ENCODE measurements at regions not wholly inside any gene's neighbourhood (a gene's known extent, or its start where the extent isn't known, plus 50 kb on each side); places are given as distances from the start of the nearest gene placed in this dataset.

DNA sequence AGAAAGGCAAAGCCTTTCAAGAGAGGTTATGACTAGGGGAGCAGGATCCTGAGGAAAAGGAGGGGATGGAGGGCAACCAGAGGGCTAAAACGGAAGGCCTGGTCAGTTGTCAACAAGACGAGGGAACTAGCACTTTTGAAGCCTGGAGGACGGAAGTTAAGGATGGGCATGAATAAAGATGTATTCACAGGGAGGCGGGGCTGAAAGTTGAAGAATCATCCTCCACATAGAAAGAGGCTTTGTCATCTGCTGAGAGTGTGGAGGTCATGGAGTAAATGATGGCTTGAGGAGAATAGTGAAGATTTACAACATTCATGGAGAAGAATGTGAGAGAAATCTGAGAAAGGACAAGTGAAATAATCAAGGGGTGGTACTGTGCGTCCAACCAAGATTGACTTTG lies 137.5 kb downstream of the MAGEB17 start:
- Mint-ChIP-seq H3K9me3 (ENCODE audit: unreplicated experiment) (peaks cover 3% of the 10 kb centered on the region), H3K4me1 (ENCODE audit: unreplicated experiment) (peaks cover 4% of the 10 kb centered on the region), H3K27me3 (ENCODE audit: unreplicated experiment) (peaks cover 10% of the 10 kb centered on the region), H3K36me3 (ENCODE audit: unreplicated experiment) (no peaks in the 10 kb centered on the region), H3K4me3 (ENCODE audit: unreplicated experiment) (no peak overlapping the region), H3K27ac (ENCODE audit: unreplicated experiment) (no peak overlapping the region)
- DNase-seq (ENCODE audit: extremely low spot score, unreplicated experiment) = no peak
- TF ChIP-seq, protein P1, sequence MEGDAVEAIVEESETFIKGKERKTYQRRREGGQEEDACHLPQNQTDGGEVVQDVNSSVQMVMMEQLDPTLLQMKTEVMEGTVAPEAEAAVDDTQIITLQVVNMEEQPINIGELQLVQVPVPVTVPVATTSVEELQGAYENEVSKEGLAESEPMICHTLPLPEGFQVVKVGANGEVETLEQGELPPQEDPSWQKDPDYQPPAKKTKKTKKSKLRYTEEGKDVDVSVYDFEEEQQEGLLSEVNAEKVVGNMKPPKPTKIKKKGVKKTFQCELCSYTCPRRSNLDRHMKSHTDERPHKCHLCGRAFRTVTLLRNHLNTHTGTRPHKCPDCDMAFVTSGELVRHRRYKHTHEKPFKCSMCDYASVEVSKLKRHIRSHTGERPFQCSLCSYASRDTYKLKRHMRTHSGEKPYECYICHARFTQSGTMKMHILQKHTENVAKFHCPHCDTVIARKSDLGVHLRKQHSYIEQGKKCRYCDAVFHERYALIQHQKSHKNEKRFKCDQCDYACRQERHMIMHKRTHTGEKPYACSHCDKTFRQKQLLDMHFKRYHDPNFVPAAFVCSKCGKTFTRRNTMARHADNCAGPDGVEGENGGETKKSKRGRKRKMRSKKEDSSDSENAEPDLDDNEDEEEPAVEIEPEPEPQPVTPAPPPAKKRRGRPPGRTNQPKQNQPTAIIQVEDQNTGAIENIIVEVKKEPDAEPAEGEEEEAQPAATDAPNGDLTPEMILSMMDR (IDR thresholded peaks at IDR 0.05) = no peak

DNA sequence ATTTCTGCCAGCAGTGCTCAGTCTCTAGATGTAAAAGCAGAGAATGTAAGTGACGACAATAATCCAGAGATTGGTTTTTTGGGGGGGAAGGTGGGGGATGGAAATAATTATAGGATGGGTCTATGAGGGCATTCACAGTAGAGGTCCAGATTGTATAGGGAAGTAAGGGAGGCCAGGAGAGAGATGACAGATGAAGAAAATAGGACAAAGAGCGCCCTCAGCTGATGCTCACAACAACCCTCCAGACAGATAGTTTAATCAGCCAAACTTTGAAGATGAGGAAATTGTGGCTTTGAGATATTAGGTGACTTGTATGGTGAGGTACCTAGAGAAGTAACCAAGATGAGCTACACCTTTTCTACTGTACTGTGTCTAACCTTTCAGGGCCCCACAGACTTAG lies 137.9 kb downstream of the MAGEB17 start:
- H3K36me3 Mint-ChIP-seq (ENCODE audit: unreplicated experiment) = no peaks in the 10 kb centered on the region
- no peak overlapping the region for H3K27ac Mint-ChIP-seq (ENCODE audit: unreplicated experiment)
- TF ChIP-seq, protein P1 (IDR thresholded peaks at IDR 0.05) = no peak
- no peak overlapping the region for H3K4me3 Mint-ChIP-seq (ENCODE audit: unreplicated experiment)
- DNase-seq (ENCODE audit: extremely low spot score, unreplicated experiment) = no peak
- peaks cover 4% of the 10 kb centered on the region for H3K9me3 Mint-ChIP-seq (ENCODE audit: unreplicated experiment)
- H3K4me1 Mint-ChIP-seq (ENCODE audit: unreplicated experiment) = peaks cover 4% of the 10 kb centered on the region
- peaks cover 8% of the 10 kb centered on the region for H3K27me3 Mint-ChIP-seq (ENCODE audit: unreplicated experiment)

DNA sequence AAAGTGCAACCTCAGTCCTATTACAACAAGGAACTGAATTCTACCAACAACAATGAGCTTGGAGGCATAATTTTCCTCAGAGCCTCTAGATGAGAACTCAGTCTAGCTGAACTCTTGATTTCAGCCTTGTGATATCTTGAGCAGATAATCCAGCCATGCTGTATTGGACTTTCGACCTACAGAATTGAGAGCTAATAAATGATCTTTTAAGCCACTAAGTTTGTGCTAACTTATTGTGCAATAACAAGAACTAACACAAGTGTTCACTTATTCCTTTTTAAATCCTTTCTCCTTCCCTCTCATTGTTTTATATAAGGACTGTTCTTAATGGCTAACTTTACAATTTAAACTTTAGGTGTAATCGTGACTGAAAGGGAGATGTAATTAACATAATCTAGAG lies 140.7 kb downstream of the MAGEB17 start:
- Mint-ChIP-seq H3K36me3 (ENCODE audit: unreplicated experiment) (no peaks in the 10 kb centered on the region), H3K4me3 (ENCODE audit: unreplicated experiment) (no peak overlapping the region), H3K9me3 (ENCODE audit: unreplicated experiment) (peaks cover 4% of the 10 kb centered on the region), H3K4me1 (ENCODE audit: unreplicated experiment) (peaks cover 4% of the 10 kb centered on the region), H3K27ac (ENCODE audit: unreplicated experiment) (no peak overlapping the region), H3K27me3 (ENCODE audit: unreplicated experiment) (no peaks in the 10 kb centered on the region)
- no peak for DNase-seq (ENCODE audit: extremely low spot score, unreplicated experiment)
- TF ChIP-seq, protein P1 (IDR thresholded peaks at IDR 0.05) = no peak

DNA sequence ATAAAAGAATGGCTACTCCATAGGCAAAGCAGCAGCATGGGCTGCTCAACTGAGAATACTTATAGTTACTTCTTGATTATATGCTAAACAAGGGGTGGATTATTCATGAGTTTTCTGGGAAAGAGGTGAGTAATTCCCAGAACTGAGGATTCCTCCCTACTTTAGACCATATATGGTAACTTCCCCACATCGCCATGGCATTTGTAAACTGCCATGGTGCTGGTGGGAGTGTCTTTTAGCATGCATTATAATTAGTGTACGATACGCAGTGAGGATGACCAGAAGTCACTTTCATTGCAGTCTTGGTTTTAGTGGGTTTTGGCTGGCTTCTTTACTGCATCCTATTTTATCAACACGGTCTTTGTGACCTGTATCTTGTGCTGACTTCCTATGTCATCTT lies 141.5 kb downstream of the MAGEB17 start:
- Mint-ChIP-seq H3K36me3 (ENCODE audit: unreplicated experiment) (no peaks in the 10 kb centered on the region), H3K9me3 (ENCODE audit: unreplicated experiment) (peaks cover 4% of the 10 kb centered on the region), H3K27me3 (ENCODE audit: unreplicated experiment) (no peaks in the 10 kb centered on the region), H3K4me1 (ENCODE audit: unreplicated experiment) (peaks cover 4% of the 10 kb centered on the region), H3K27ac (ENCODE audit: unreplicated experiment) (no peak overlapping the region), H3K4me3 (ENCODE audit: unreplicated experiment) (no peak overlapping the region)
- DNase-seq (ENCODE audit: extremely low spot score, unreplicated experiment) = no peak
- TF ChIP-seq, protein P1 (IDR thresholded peaks at IDR 0.05) = no peak

DNA sequence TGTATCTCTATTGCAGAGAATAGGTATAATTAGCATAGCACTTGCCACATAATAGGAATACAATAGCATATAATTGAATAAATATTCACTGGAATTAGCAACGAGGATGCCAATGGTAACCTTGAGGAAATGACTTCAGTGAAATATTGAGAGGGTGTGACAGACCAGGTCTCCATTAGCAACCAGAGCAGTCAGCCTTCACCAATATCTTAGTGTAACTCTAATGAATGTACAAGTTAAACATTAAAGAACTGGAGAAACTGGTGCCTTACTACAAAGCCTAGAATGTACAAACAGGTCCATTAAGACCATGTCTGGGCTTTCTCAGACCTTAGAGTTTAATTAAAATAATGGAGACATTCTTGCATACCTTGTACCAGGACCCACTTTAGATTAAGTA lies 143.0 kb downstream of the MAGEB17 start:
- H3K36me3 Mint-ChIP-seq (ENCODE audit: unreplicated experiment) = no peaks in the 10 kb centered on the region
- TF ChIP-seq, protein P1 (IDR thresholded peaks at IDR 0.05) = no peak
- H3K4me1 Mint-ChIP-seq (ENCODE audit: unreplicated experiment) = peaks cover 4% of the 10 kb centered on the region
- H3K27me3 Mint-ChIP-seq (ENCODE audit: unreplicated experiment) = no peaks in the 10 kb centered on the region
- H3K4me3 Mint-ChIP-seq (ENCODE audit: unreplicated experiment) = no peak overlapping the region
- DNase-seq (ENCODE audit: extremely low spot score, unreplicated experiment) = no peak
- H3K9me3 Mint-ChIP-seq (ENCODE audit: unreplicated experiment) = peaks cover 4% of the 10 kb centered on the region
- H3K27ac Mint-ChIP-seq (ENCODE audit: unreplicated experiment) = no peak overlapping the region

All from osteocyte (in vitro differentiated cells).